ENCODE measurements at regions not wholly inside any gene's neighbourhood (a gene's known extent, or its start where the extent isn't known, plus 50 kb on each side); places are given as distances from the start of the nearest gene placed in this dataset.

DNA sequence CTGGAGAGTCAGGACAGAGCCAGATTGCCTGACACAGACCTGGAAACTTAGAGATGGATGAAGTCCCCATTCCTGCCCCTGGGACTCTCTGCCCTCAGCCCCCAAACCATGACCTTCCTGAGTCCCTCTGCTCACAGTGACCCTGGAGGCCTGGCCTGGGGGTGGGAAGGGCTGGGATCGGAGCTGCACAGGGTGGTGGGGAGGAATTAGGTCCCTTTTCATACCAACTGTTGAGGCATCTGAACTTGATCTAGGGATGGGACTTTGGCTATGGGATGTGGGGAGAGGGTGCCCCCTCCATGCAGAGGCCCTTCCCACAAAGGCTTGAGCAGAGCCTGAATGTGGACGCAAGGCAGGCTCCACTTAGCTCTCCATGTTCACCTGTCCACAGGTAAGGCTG lies 144.1 kb downstream of the MRPL14 start (continued):
- TF ChIP-seq, protein P1, sequence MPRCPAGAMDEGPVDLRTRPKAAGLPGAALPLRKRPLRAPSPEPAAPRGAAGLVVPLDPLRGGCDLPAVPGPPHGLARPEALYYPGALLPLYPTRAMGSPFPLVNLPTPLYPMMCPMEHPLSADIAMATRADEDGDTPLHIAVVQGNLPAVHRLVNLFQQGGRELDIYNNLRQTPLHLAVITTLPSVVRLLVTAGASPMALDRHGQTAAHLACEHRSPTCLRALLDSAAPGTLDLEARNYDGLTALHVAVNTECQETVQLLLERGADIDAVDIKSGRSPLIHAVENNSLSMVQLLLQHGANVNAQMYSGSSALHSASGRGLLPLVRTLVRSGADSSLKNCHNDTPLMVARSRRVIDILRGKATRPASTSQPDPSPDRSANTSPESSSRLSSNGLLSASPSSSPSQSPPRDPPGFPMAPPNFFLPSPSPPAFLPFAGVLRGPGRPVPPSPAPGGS (IDR thresholded peaks at IDR 0.05; ENCODE audit: borderline replicate concordance, insufficient read depth, low read depth, low read length, poor library complexity, severe bottlenecking): no peak
- TF ChIP-seq BHLHE40 (IDR thresholded peaks at IDR 0.05; ENCODE audit: borderline replicate concordance in 1 of 2, low read depth in 2 of 2, low read length in 1 of 2): no peak
- no peak for TF ChIP-seq MYC (IDR thresholded peaks at IDR 0.05; ENCODE audit: insufficient read depth, insufficient read length, insufficient replicate concordance, low read length, severe bottlenecking)
- TF ChIP-seq RFX5 (IDR thresholded peaks at IDR 0.05; ENCODE audit: low read depth, low read length): no peak

DNA sequence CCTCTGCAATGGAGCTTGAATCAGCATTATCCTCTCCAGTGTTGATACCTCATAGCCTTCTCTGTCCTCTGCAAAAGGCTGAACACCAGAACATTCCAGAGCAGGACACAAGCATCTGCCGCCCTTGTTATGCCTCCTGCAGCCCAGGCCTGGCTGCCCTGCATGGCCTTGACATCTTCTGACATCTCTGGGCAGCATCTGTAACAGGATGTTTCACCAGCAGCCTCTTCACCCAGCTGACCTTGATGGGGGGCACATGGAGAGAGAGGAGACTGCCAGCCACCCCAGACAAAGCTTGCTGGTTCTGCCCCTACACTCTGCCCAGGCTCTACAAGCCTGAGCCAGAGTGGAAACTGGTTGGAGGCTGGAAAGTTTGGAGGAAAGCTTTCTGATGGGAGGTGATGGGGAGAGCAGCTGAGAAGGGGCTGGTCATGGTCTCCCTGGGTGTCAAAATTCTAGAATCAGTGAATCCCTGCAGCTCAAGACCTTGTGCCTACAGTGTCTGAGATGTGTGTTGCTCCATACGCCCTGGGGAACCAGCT lies 145.1 kb downstream of the MRPL14 start:
- no peaks in the 10 kb centered on the region; a peak in 1 of 4 replicates for H3K27me3 ChIP-seq (replicated peaks in 1 of 2; ENCODE audit: control insufficient read depth in 2 of 2, insufficient read depth in 2 of 2, low read length in 1 of 2)
- H3K9ac ChIP-seq (ENCODE audit: control insufficient read depth, insufficient read depth, low read length): no peak overlapping the region
- no peak overlapping the region for H2AFZ ChIP-seq (ENCODE audit: control insufficient read depth, low read depth, low read length)
- TF ChIP-seq BMI1 (IDR thresholded peaks at IDR 0.05; ENCODE audit: borderline replicate concordance) (no peak), ZNF622 (IDR thresholded peaks at IDR 0.05) (no peak)
- TF ChIP-seq, protein P2, sequence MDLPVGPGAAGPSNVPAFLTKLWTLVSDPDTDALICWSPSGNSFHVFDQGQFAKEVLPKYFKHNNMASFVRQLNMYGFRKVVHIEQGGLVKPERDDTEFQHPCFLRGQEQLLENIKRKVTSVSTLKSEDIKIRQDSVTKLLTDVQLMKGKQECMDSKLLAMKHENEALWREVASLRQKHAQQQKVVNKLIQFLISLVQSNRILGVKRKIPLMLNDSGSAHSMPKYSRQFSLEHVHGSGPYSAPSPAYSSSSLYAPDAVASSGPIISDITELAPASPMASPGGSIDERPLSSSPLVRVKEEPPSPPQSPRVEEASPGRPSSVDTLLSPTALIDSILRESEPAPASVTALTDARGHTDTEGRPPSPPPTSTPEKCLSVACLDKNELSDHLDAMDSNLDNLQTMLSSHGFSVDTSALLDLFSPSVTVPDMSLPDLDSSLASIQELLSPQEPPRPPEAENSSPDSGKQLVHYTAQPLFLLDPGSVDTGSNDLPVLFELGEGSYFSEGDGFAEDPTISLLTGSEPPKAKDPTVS (IDR thresholded peaks at IDR 0.05; ENCODE audit: low read depth, low read length): no peak
- H3K27ac ChIP-seq (ENCODE audit: control insufficient read depth, insufficient read depth): no peak overlapping the region
- BruUV-seq (replicated peaks): no TSS peak
- ChIA-PET POLR2A (interaction anchor here (0.8 to 7.8 kb wide), 3 partner anchors 9 to 19 kb away, joined by 3 to 54 read pairs (median 41); no protein-coding TSS in a partner anchor), SMC1A (ENCODE audit: uncharacterized antibody, unreplicated experiment) (interaction anchor here (0.7 to 6.6 kb wide), 4 partner anchors 9 to 215 kb away, joined by 3 to 41 read pairs (median 4); no protein-coding TSS in a partner anchor), RAD21 (ENCODE audit: unreplicated experiment) (interaction anchor here (6.3 kb wide), 1 partner anchor 10 kb away, joined by 48 read pairs; no protein-coding TSS in a partner anchor), CTCF (interaction anchor here (1.4 to 2.1 kb wide), 2 partner anchors 12 to 19 kb away, joined by 5 read pairs; no protein-coding TSS in a partner anchor)
- intact Hi-C loops (cut with micrococcal nuclease; ENCODE audit: unreplicated experiment) (no loop called here), in situ Hi-C loops (cut with MboI) (no loop called here)
- FAIRE-seq: no peak
- H4K20me1 ChIP-seq (ENCODE audit: control insufficient read depth, insufficient read depth): no peaks in the 10 kb centered on the region
- H3K4me3 ChIP-seq: no peak overlapping the region
- no peak for ATAC-seq
- no peak for DNase-seq (ENCODE audit: low read depth, low spot score)
- no peaks in the 10 kb centered on the region for H3K36me3 ChIP-seq (ENCODE audit: control insufficient read depth in 2 of 2, insufficient read depth in 2 of 2, low read length in 1 of 2)
- H3K4me1 ChIP-seq (ENCODE audit: control insufficient read depth, insufficient read depth, low read length): peaks cover 15% of the 10 kb centered on the region
- no peaks in the 10 kb centered on the region for H3K9me3 ChIP-seq (replicated peaks; ENCODE audit: control insufficient read depth, insufficient read depth, low read length)
- 0% methylated on average over 2 of the region's 2 CpGs for WGBS (ENCODE audit: insufficient coverage, insufficient replicate concordance, low lambda C conversion rate, missing lambda C conversion rate)
- no peak overlapping the region for H3K4me2 ChIP-seq (ENCODE audit: control insufficient read depth, insufficient read depth)
- no peaks in the 10 kb centered on the region for H3K79me2 ChIP-seq (ENCODE audit: control insufficient read depth, insufficient read depth, low read length)
